HL-60 (cell line): ENCODE measurements at regions not wholly inside any gene's neighbourhood (a gene's known extent, or its start where the extent isn't known, plus 50 kb on each side); places are given as distances from the start of the nearest gene placed in this dataset.

Source experiments
- DNase-seq, 2 experiments: peaks; one replicate each; pipeline ENCODE4 v3.0.0-alpha.2; 2010 to 2020; ENCODE audit warnings: low read depth in 1 of 2, low spot score in 1 of 2
- H3K27ac ChIP-seq: fragments of 250-450 bp; sonication (Bioruptor Pico); replicated peaks from 2 replicates; pipeline ENCODE4 v1.5.1; 2020; ENCODE audit warnings: mild to moderate bottlenecking, moderate library complexity
- H3K27me3 ChIP-seq: fragments of 250-450 bp; sonication (Bioruptor Pico); 2 replicates; pipeline ENCODE4 v1.5.1; 2021; ENCODE audit warnings: mild to moderate bottlenecking, moderate library complexity; ENCODE audit not compliant: insufficient read depth, poor library complexity, severe bottlenecking
- H3K4me3 ChIP-seq: replicated peaks from 2 replicates; pipeline ENCODE4 v1.5.1; 2011; ENCODE audit warnings: mild to moderate bottlenecking, control low read depth, low read length; ENCODE audit not compliant: insufficient read depth
- GABPA ChIP-seq: IDR thresholded peaks from 2 replicates; pipeline ENCODE4 v1.6.1; 2012; ENCODE audit warnings: low read depth
- POLR2AphosphoS5 ChIP-seq: IDR thresholded peaks from 2 replicates; pipeline ENCODE4 v1.6.1; 2012; ENCODE audit warnings: low read depth
- SPI1 ChIP-seq: IDR thresholded peaks from 2 replicates; pipeline ENCODE4 v1.6.1; 2012; ENCODE audit warnings: low read depth, mild to moderate bottlenecking, borderline replicate concordance
- TF ChIP-seq, protein P1 (sequence below): IDR thresholded peaks from one replicate; pipeline ENCODE4 v1.5.1; 2011; ENCODE audit warnings: low read length, control low read depth, inconsistent platforms; ENCODE audit not compliant: insufficient read depth
- TF ChIP-seq, protein P2 (sequence below): IDR thresholded peaks from 2 replicates; pipeline ENCODE4 v1.6.1; 2012; ENCODE audit warnings: low read depth; ENCODE audit not compliant: insufficient replicate concordance

DNA sequence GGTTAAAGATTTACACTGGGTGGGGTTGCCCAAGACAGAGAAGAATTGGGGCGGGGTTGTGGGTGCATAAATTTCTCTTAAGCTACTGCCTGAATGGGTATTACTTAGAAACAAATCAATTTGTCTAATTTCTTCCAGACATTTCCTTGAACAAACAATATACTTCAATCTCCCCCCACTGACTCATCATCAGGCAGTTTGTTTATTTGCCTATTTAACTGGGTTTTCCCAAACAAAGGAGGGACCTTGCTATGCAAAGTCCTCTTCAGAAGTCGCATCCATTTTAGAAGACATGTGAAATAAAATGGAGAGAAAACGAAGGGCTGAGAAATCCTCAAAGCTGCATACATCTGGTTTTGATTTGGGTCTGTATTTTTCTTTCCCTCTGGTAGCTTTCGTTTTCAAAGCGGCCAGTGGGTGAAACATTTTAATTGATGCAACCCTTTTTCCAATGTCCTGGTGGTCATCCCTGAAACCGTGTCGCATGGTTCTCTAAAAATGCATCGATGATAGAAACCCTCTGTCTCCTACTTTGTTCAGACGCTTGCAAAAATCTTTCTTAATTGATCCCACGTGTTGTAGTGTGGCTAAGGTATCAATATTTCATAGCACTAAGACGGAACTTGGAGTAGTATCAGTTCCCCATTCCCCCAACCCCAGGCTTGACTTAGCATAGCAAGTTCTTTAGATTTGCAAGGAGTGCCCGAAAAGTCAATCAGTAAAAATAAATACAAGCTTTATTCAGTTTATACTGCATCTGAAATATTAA lies 115.1 kb upstream of the MXRA5 start:
- no peaks in the 10 kb centered on the region for H3K27me3 ChIP-seq
- H3K27ac ChIP-seq = no peak overlapping the region
- peak in 1 of 2 experiments; percentile 8 for DNase-seq
- H3K4me3 ChIP-seq = no peak overlapping the region
- TF ChIP-seq, protein P1, sequence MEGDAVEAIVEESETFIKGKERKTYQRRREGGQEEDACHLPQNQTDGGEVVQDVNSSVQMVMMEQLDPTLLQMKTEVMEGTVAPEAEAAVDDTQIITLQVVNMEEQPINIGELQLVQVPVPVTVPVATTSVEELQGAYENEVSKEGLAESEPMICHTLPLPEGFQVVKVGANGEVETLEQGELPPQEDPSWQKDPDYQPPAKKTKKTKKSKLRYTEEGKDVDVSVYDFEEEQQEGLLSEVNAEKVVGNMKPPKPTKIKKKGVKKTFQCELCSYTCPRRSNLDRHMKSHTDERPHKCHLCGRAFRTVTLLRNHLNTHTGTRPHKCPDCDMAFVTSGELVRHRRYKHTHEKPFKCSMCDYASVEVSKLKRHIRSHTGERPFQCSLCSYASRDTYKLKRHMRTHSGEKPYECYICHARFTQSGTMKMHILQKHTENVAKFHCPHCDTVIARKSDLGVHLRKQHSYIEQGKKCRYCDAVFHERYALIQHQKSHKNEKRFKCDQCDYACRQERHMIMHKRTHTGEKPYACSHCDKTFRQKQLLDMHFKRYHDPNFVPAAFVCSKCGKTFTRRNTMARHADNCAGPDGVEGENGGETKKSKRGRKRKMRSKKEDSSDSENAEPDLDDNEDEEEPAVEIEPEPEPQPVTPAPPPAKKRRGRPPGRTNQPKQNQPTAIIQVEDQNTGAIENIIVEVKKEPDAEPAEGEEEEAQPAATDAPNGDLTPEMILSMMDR = no peak
- TF ChIP-seq, protein P2, sequence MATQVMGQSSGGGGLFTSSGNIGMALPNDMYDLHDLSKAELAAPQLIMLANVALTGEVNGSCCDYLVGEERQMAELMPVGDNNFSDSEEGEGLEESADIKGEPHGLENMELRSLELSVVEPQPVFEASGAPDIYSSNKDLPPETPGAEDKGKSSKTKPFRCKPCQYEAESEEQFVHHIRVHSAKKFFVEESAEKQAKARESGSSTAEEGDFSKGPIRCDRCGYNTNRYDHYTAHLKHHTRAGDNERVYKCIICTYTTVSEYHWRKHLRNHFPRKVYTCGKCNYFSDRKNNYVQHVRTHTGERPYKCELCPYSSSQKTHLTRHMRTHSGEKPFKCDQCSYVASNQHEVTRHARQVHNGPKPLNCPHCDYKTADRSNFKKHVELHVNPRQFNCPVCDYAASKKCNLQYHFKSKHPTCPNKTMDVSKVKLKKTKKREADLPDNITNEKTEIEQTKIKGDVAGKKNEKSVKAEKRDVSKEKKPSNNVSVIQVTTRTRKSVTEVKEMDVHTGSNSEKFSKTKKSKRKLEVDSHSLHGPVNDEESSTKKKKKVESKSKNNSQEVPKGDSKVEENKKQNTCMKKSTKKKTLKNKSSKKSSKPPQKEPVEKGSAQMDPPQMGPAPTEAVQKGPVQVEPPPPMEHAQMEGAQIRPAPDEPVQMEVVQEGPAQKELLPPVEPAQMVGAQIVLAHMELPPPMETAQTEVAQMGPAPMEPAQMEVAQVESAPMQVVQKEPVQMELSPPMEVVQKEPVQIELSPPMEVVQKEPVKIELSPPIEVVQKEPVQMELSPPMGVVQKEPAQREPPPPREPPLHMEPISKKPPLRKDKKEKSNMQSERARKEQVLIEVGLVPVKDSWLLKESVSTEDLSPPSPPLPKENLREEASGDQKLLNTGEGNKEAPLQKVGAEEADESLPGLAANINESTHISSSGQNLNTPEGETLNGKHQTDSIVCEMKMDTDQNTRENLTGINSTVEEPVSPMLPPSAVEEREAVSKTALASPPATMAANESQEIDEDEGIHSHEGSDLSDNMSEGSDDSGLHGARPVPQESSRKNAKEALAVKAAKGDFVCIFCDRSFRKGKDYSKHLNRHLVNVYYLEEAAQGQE = no peak
- TF ChIP-seq GABPA (no peak), POLR2AphosphoS5 (no peak), SPI1 (no peak)

DNA sequence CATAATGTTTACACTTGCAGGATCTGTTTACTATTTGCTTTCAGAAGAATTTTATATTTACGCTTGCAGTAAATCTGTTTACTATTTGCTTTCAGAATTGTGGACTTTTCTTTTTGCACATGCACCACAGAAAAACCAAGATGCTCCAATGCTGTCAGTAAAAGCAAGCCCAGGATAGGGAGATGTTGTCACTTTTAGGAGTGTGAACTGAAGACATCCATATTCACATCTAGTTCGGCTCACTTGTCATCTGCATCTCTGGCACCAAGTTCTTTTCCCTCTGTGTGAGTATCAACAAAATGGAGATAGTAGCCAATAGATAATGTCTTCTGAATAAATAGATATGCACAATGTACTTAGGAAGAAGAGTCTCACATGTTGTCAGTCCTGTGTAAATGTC lies 109.3 kb upstream of the MXRA5 start:
- Histone ChIP-seq H3K27me3 (no peaks in the 10 kb centered on the region), H3K27ac (no peak overlapping the region), H3K4me3 (no peak overlapping the region)
- TF ChIP-seq, protein P2 = no peak
- TF ChIP-seq, protein P1 = no peak
- no peak for TF ChIP-seq POLR2AphosphoS5
- no peak for TF ChIP-seq SPI1
- no peak for TF ChIP-seq GABPA
- no peak for DNase-seq

DNA sequence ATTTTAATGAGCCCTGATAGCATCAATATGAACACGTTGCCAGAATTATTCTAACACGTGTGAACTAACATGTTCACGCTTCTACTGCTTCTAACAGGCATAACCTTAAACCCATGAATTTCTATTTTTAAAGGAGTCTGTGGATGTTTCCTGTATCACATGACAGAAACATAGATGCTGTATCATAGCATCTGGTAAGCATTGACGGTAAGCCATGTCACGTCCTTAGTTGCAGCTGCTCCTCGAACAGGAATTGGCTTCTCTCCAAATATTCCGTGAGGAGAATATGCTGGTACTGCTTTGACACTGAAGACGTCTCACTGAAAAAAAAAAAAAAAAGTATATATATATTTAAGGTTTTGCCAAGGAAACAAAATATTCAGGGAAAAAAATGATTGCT lies 105.1 kb upstream of the MXRA5 start:
- Histone ChIP-seq H3K4me3 (no peak overlapping the region), H3K27me3 (no peaks in the 10 kb centered on the region), H3K27ac (no peak overlapping the region)
- TF ChIP-seq, protein P1 = no peak
- TF ChIP-seq SPI1 (no peak), POLR2AphosphoS5 (no peak), GABPA (no peak)
- TF ChIP-seq, protein P2 = no peak
- no peak for DNase-seq
